H7 (cell line): ENCODE measurements at regions not wholly inside any gene's neighbourhood (a gene's known extent, or its start where the extent isn't known, plus 50 kb on each side); places are given as distances from the start of the nearest gene placed in this dataset.

Source experiments
- DNase-seq: peaks from one replicate; pipeline ENCODE4 v3.0.0; 2012
- H3K27me3 ChIP-seq: 2 replicates; pipeline ENCODE4 v1.6.0; 2011; ENCODE audit warnings: mild to moderate bottlenecking, low read length; ENCODE audit not compliant: control insufficient read depth, insufficient read depth
- H3K36me3 ChIP-seq: replicated peaks from 2 replicates; pipeline ENCODE4 v1.5.1; 2011; ENCODE audit warnings: low read length; ENCODE audit not compliant: control insufficient read depth, insufficient read depth
- H3K4me3 ChIP-seq: 2 replicates; pipeline ENCODE4 v1.5.1; 2011; ENCODE audit warnings: low read depth, mild to moderate bottlenecking, control low read depth, low read length, moderate library complexity; ENCODE audit not compliant: insufficient read depth

- H3K36me3 ChIP-seq: no peaks in the 10 kb centered on the region
- no peak for DNase-seq
- H3K27me3 ChIP-seq: no peaks in the 10 kb centered on the region
- H3K4me3 ChIP-seq: no peak overlapping the region
Measured at GRCh38 chr10:129074939-129075338, 392.1 kb upstream of the MGMT start.

- Histone ChIP-seq H3K27me3 (no peaks in the 10 kb centered on the region), H3K36me3 (no peaks in the 10 kb centered on the region), H3K4me3 (no peak overlapping the region)
- no peak for DNase-seq
Measured at GRCh38 chr10:129075508-129075907, 391.5 kb upstream of the MGMT start.

- Histone ChIP-seq H3K36me3 (no peaks in the 10 kb centered on the region), H3K4me3 (no peak overlapping the region), H3K27me3 (no peaks in the 10 kb centered on the region)
- no peak for DNase-seq
Measured at GRCh38 chr10:129075927-129076326, 391.1 kb upstream of the MGMT start.

GRCh38 chr10:129078346-129078745 lies 388.7 kb upstream of the MGMT start:
- Histone ChIP-seq H3K4me3 (no peak overlapping the region), H3K36me3 (no peaks in the 10 kb centered on the region), H3K27me3 (no peaks in the 10 kb centered on the region)
- no peak for DNase-seq

- Histone ChIP-seq H3K4me3 (no peak overlapping the region), H3K27me3 (no peaks in the 10 kb centered on the region), H3K36me3 (no peaks in the 10 kb centered on the region)
- no peak for DNase-seq
Measured at GRCh38 chr10:129078746-129079145, 388.3 kb upstream of the MGMT start.

- Histone ChIP-seq H3K27me3 (no peaks in the 10 kb centered on the region), H3K4me3 (no peak overlapping the region), H3K36me3 (no peaks in the 10 kb centered on the region)
- no peak for DNase-seq
Measured at GRCh38 chr10:129079705-129080104, 387.3 kb upstream of the MGMT start.

GRCh38 chr10:129085811-129086210 lies 381.2 kb upstream of the MGMT start:
- no peak for DNase-seq
- Histone ChIP-seq H3K27me3 (no peaks in the 10 kb centered on the region), H3K36me3 (no peaks in the 10 kb centered on the region), H3K4me3 (no peak overlapping the region)

GRCh38 chr10:129089341-129089740 lies 377.7 kb upstream of the MGMT start:
- Histone ChIP-seq H3K27me3 (no peaks in the 10 kb centered on the region), H3K36me3 (no peaks in the 10 kb centered on the region), H3K4me3 (no peak overlapping the region)
- DNase-seq: no peak

GRCh38 chr10:129090165-129090564 lies 376.9 kb upstream of the MGMT start:
- no peaks in the 10 kb centered on the region for H3K36me3 ChIP-seq
- H3K4me3 ChIP-seq: no peak overlapping the region
- H3K27me3 ChIP-seq: no peaks in the 10 kb centered on the region
- DNase-seq: no peak

- no peak for DNase-seq
- H3K4me3 ChIP-seq: no peak overlapping the region
- H3K27me3 ChIP-seq: no peaks in the 10 kb centered on the region
- no peaks in the 10 kb centered on the region for H3K36me3 ChIP-seq
Measured at GRCh38 chr10:129090618-129091366, 376.2 kb upstream of the MGMT start.

- DNase-seq: no peak
- no peaks in the 10 kb centered on the region for H3K27me3 ChIP-seq
- no peaks in the 10 kb centered on the region for H3K36me3 ChIP-seq
- H3K4me3 ChIP-seq: no peak overlapping the region
Measured at GRCh38 chr10:129093641-129094040, 373.4 kb upstream of the MGMT start.

- no peaks in the 10 kb centered on the region for H3K27me3 ChIP-seq
- no peaks in the 10 kb centered on the region for H3K36me3 ChIP-seq
- H3K4me3 ChIP-seq: no peak overlapping the region
- no peak for DNase-seq
Measured at GRCh38 chr10:129094233-129094632, 372.8 kb upstream of the MGMT start.

- Histone ChIP-seq H3K36me3 (no peaks in the 10 kb centered on the region), H3K27me3 (no peaks in the 10 kb centered on the region), H3K4me3 (no peak overlapping the region)
- DNase-seq: no peak
Measured at GRCh38 chr10:129094861-129095260, 372.2 kb upstream of the MGMT start.

- no peak for DNase-seq
- no peak overlapping the region for H3K4me3 ChIP-seq
- no peaks in the 10 kb centered on the region for H3K27me3 ChIP-seq
- H3K36me3 ChIP-seq: no peaks in the 10 kb centered on the region
Measured at GRCh38 chr10:129095680-129096064, 371.4 kb upstream of the MGMT start.

- no peaks in the 10 kb centered on the region for H3K27me3 ChIP-seq
- no peaks in the 10 kb centered on the region for H3K36me3 ChIP-seq
- no peak overlapping the region for H3K4me3 ChIP-seq
- no peak for DNase-seq
Measured at GRCh38 chr10:129096065-129096984, 370.7 kb upstream of the MGMT start.
